Adipocyte (in vitro differentiated cells): ENCODE measurements at regions not wholly inside any gene's neighbourhood (a gene's known extent, or its start where the extent isn't known, plus 50 kb on each side); places are given as distances from the start of the nearest gene placed in this dataset.

Experiments
- DNase-seq: peaks from one replicate; pipeline ENCODE4 v3.0.0-alpha.2; 2015; ENCODE audit warnings: low read depth
- H3K27me3 ChIP-seq: replicated peaks from 2 replicates; pipeline ENCODE4 v1.7.0; 2013; ENCODE audit warnings: mild to moderate bottlenecking, low read length, moderate library complexity; ENCODE audit not compliant: control insufficient read depth, insufficient read depth
- H3K36me3 ChIP-seq: 2 replicates; pipeline ENCODE4 v1.7.0; 2013; ENCODE audit warnings: low read length, mild to moderate bottlenecking, moderate library complexity; ENCODE audit not compliant: control insufficient read depth, insufficient read depth, severe bottlenecking
- H3K4me1 ChIP-seq: 2 replicates; pipeline ENCODE4 v1.7.0; 2013; ENCODE audit warnings: mild to moderate bottlenecking, low read length, moderate library complexity; ENCODE audit not compliant: control insufficient read depth, insufficient read depth
- H3K4me3 ChIP-seq: 2 replicates; pipeline ENCODE4 v1.7.0; 2013; ENCODE audit warnings: mild to moderate bottlenecking, low read length, moderate library complexity
- H3K9ac ChIP-seq: 2 replicates; pipeline ENCODE4 v1.7.0; 2013; ENCODE audit warnings: mild to moderate bottlenecking, low read length, moderate library complexity
- H3K9me3 ChIP-seq: 2 replicates; pipeline ENCODE4 v1.7.0; 2013; ENCODE audit warnings: mild to moderate bottlenecking, low read length, moderate library complexity; ENCODE audit not compliant: control insufficient read depth

DNA sequence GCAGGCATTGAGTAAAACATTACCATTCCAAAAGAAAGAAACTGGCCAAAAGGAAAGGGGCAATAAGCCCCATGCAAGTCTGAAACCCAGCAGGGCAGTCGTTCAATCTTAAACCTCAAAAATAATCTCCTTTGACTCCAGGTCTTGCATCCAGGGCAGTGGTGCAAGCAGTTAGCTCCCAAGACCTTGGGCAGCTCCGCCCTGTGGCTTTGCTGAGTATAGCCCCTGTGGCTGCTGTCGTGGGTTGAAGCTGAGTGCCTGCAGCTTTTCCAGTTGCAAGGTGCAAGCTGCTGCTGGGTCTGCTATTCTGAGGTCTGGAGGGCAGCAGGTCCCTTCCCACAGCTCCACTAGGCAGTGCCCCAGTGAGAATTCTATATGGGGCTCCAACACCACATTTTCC, 580.1 kb upstream of the AUTS2 start:
- no peak for DNase-seq
- no peaks in the 10 kb centered on the region for H3K27me3 ChIP-seq
- no peaks in the 10 kb centered on the region for H3K4me1 ChIP-seq
- no peaks in the 10 kb centered on the region for H3K36me3 ChIP-seq
- H3K9me3 ChIP-seq: peaks cover 38% of the 10 kb centered on the region
- no peak overlapping the region for H3K9ac ChIP-seq
- H3K4me3 ChIP-seq: no peak overlapping the region

DNA sequence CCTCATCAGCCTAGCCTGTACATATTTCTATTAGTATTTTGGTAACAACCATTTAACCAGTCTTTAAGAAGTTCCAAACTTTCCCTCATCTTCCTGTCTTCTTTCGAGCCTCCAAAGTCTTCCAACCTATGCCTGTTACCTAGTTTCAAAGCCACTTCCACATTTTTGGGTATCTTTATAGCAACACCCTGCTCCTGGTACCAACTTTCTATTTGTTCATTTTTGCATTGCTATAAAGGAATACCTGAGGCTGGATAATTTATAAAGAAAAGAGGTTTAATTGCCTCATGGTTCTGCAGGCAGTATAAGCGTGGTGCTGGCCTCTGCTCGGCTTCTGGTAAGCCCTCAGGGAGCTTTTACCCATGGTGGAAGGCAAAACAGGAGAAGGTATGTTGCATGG, 578.8 kb upstream of the AUTS2 start:
- Histone ChIP-seq H3K9me3 (peaks cover 35% of the 10 kb centered on the region), H3K4me3 (no peak overlapping the region), H3K36me3 (no peaks in the 10 kb centered on the region), H3K9ac (no peak overlapping the region), H3K27me3 (no peaks in the 10 kb centered on the region), H3K4me1 (no peaks in the 10 kb centered on the region)
- DNase-seq: no peak

- no peak for DNase-seq
- no peaks in the 10 kb centered on the region for H3K27me3 ChIP-seq
Measured at GRCh38 chr7:69020536-69020935, 577.7 kb upstream of the AUTS2 start.

DNA sequence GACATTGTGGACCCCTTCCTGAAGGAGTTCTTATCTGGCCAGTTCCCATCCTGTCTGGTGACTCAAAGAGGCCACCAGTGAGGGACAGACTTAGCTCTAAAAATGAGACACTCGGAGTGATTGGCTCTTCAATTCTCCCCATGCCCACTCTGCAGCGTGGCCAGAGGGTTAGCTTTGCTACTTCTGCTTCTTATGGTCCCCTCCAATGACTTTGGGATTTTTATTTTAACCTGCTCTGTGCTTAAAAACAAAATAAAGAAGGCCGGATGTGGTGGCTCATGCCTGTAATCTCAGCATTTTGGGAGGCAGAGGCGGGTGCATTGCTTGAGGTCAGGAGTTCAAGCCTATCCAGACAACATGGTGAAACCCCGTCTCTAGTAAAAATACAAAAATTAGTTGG, 573.0 kb upstream of the AUTS2 start:
- H3K27me3 ChIP-seq: no peaks in the 10 kb centered on the region
- H3K9me3 ChIP-seq: peaks cover 5% of the 10 kb centered on the region
- H3K36me3 ChIP-seq: no peaks in the 10 kb centered on the region
- H3K4me3 ChIP-seq: no peak overlapping the region
- no peak overlapping the region for H3K9ac ChIP-seq
- no peak for DNase-seq
- no peaks in the 10 kb centered on the region for H3K4me1 ChIP-seq

More at GRCh38 chr7:69020536-69020935, 577.7 kb upstream of the AUTS2 start:
- no peaks in the 10 kb centered on the region for H3K36me3 ChIP-seq
- peaks cover 25% of the 10 kb centered on the region for H3K9me3 ChIP-seq
- H3K4me1 ChIP-seq: no peaks in the 10 kb centered on the region
- H3K9ac ChIP-seq: no peak overlapping the region
- H3K4me3 ChIP-seq: no peak overlapping the region

- no peaks in the 10 kb centered on the region for H3K9me3 ChIP-seq
- no peak overlapping the region for H3K4me3 ChIP-seq
- H3K27me3 ChIP-seq: no peaks in the 10 kb centered on the region
- H3K36me3 ChIP-seq: no peaks in the 10 kb centered on the region
- no peak overlapping the region for H3K9ac ChIP-seq
- no peaks in the 10 kb centered on the region for H3K4me1 ChIP-seq
- no peak for DNase-seq
Measured at GRCh38 chr7:69032848-69033247, 565.4 kb upstream of the AUTS2 start.

GRCh38 chr7:69035826-69036225, 562.4 kb upstream of the AUTS2 start:
- H3K4me3 ChIP-seq: no peak overlapping the region
- DNase-seq: no peak
- H3K4me1 ChIP-seq: no peaks in the 10 kb centered on the region
- no peak overlapping the region for H3K9ac ChIP-seq
- H3K9me3 ChIP-seq: no peaks in the 10 kb centered on the region
- H3K36me3 ChIP-seq: no peaks in the 10 kb centered on the region
- no peaks in the 10 kb centered on the region for H3K27me3 ChIP-seq

DNA sequence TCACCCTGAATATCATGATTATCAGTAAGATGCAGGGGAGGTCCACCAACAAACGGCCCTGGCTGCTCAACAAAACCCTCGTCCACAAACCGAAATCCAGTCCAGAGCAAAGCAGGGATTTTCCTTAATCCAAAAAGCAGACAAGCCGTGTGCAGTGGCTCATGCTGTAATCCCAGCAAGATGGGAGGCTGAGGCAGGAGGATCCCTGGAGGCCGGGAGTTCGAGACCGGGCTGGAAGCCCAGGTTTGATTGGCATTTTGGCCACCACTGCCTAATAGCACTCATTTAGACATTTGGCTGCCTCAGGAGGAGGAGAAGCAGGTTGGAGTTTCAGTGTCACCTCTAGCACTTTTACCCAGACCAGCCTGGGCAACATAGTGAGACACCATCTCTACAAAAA, 562.0 kb upstream of the AUTS2 start:
- Histone ChIP-seq H3K9me3 (no peaks in the 10 kb centered on the region), H3K36me3 (no peaks in the 10 kb centered on the region), H3K9ac (no peak overlapping the region), H3K4me1 (no peaks in the 10 kb centered on the region), H3K4me3 (no peak overlapping the region), H3K27me3 (no peaks in the 10 kb centered on the region)
- no peak for DNase-seq

GRCh38 chr7:69038915-69039314, 559.4 kb upstream of the AUTS2 start:
- Histone ChIP-seq H3K9me3 (peaks cover 19% of the 10 kb centered on the region), H3K4me3 (no peak overlapping the region), H3K36me3 (no peaks in the 10 kb centered on the region), H3K4me1 (no peaks in the 10 kb centered on the region), H3K9ac (no peak overlapping the region), H3K27me3 (no peaks in the 10 kb centered on the region)
- no peak for DNase-seq

GRCh38 chr7:69042138-69042537, 556.1 kb upstream of the AUTS2 start:
- Histone ChIP-seq H3K4me3 (no peak overlapping the region), H3K9me3 (peaks cover 26% of the 10 kb centered on the region), H3K4me1 (no peaks in the 10 kb centered on the region), H3K9ac (no peak overlapping the region), H3K27me3 (no peaks in the 10 kb centered on the region), H3K36me3 (no peaks in the 10 kb centered on the region)
- DNase-seq: no peak

GRCh38 chr7:69047151-69047754, 551.0 kb upstream of the AUTS2 start:
- Histone ChIP-seq H3K27me3 (no peaks in the 10 kb centered on the region), H3K4me3 (no peak overlapping the region)

GRCh38 chr7:69049326-69049725, 548.9 kb upstream of the AUTS2 start:
- H3K4me1 ChIP-seq: no peaks in the 10 kb centered on the region
- peaks cover 10% of the 10 kb centered on the region for H3K9me3 ChIP-seq
- DNase-seq: no peak
- H3K27me3 ChIP-seq: no peaks in the 10 kb centered on the region
- no peaks in the 10 kb centered on the region for H3K36me3 ChIP-seq
- H3K9ac ChIP-seq: no peak overlapping the region
- H3K4me3 ChIP-seq: no peak overlapping the region

More at GRCh38 chr7:69047151-69047754, 551.0 kb upstream of the AUTS2 start:
- no peaks in the 10 kb centered on the region for H3K4me1 ChIP-seq
- DNase-seq: no peak
- H3K9ac ChIP-seq: no peak overlapping the region
- no peaks in the 10 kb centered on the region for H3K36me3 ChIP-seq
- H3K9me3 ChIP-seq: peaks cover 23% of the 10 kb centered on the region

- no peak for DNase-seq
- Histone ChIP-seq H3K9me3 (peaks cover 7% of the 10 kb centered on the region), H3K4me1 (no peaks in the 10 kb centered on the region), H3K36me3 (no peaks in the 10 kb centered on the region), H3K4me3 (no peak overlapping the region), H3K27me3 (peaks cover 3% of the 10 kb centered on the region), H3K9ac (no peak overlapping the region)
Measured at GRCh38 chr7:69052447-69052846, 545.8 kb upstream of the AUTS2 start.
